HG03342 (cell line): ENCODE measurements at regions not wholly inside any gene's neighbourhood (a gene's known extent, or its start where the extent isn't known, plus 50 kb on each side); places are given as distances from the start of the nearest gene placed in this dataset.

Experiments
- ATAC-seq: cut with Tn5 transposase; IDR thresholded peaks from one replicate; pipeline ENCODE4 v1.9.1; 2021; ENCODE audit warnings: mild to moderate bottlenecking, moderate library complexity; ENCODE audit not compliant: unreplicated experiment

- no peak for ATAC-seq
These were observed 676.9 kb downstream of the GATA3 start for GRCh38 chr10:8731121-8732095.

GRCh38 chr10:8738987-8739386 is 684.5 kb downstream of the GATA3 start:
- no peak for ATAC-seq

- ATAC-seq = no peak
These were observed 697.8 kb downstream of the GATA3 start for GRCh38 chr10:8752146-8752843.

- ATAC-seq = no peak
These were observed 703.5 kb downstream of the GATA3 start for GRCh38 chr10:8758029-8758428.

- ATAC-seq = no peak
These were observed 712.4 kb downstream of the GATA3 start for GRCh38 chr10:8766899-8767298.

GRCh38 chr10:8767591-8767990 is 713.1 kb downstream of the GATA3 start:
- no peak for ATAC-seq

GRCh38 chr10:8768341-8768740 is 713.9 kb downstream of the GATA3 start:
- no peak for ATAC-seq

GRCh38 chr10:8768852-8769251 is 714.4 kb downstream of the GATA3 start:
- no peak for ATAC-seq

- no peak for ATAC-seq
These were observed 722.6 kb downstream of the GATA3 start for GRCh38 chr10:8776926-8777622.

- ATAC-seq = no peak
These were observed 724.2 kb downstream of the GATA3 start for GRCh38 chr10:8778713-8779112.

- ATAC-seq = no peak
These were observed 733.2 kb downstream of the GATA3 start for GRCh38 chr10:8787649-8788048.

GRCh38 chr10:8790390-8790789 is 735.9 kb downstream of the GATA3 start:
- no peak for ATAC-seq

- no peak for ATAC-seq
These were observed 740.4 kb downstream of the GATA3 start for GRCh38 chr10:8794860-8795259.

- no peak for ATAC-seq
These were observed 745.9 kb downstream of the GATA3 start for GRCh38 chr10:8800426-8800825.

GRCh38 chr10:8803992-8804391 is 749.5 kb downstream of the GATA3 start:
- no peak for ATAC-seq

- no peak for ATAC-seq
These were observed 756.2 kb downstream of the GATA3 start for GRCh38 chr10:8810677-8811076.

- ATAC-seq = no peak
These were observed 756.7 kb downstream of the GATA3 start for GRCh38 chr10:8811201-8811600.

GRCh38 chr10:8815969-8816368 is 761.5 kb downstream of the GATA3 start:
- no peak for ATAC-seq

GRCh38 chr10:8817299-8817698 is 762.8 kb downstream of the GATA3 start:
- no peak for ATAC-seq

- no peak for ATAC-seq
These were observed 771.1 kb downstream of the GATA3 start for GRCh38 chr10:8825611-8826010.

- no peak for ATAC-seq
These were observed 775.1 kb downstream of the GATA3 start for GRCh38 chr10:8829592-8829991.
